Neural cell (in vitro differentiated cells): ENCODE measurements at regions not wholly inside any gene's neighbourhood (a gene's known extent, or its start where the extent isn't known, plus 50 kb on each side); places are given as distances from the start of the nearest gene placed in this dataset.

Experiments
- H2AFZ ChIP-seq: fragments of 200-600, 300-800 bp; sonication (generic), shearing (Covaris generic); 2 replicates; pipeline ENCODE4 v1.6.0; 2014; ENCODE audit warnings: low read depth, mild to moderate bottlenecking, antibody characterized with exemption, low read length, moderate library complexity
- H3F3A ChIP-seq: fragments of 200-600 bp; shearing (Covaris generic); 2 replicates; pipeline ENCODE4 v1.6.1; 2016; ENCODE audit warnings: mild to moderate bottlenecking, moderate library complexity, mixed read lengths, antibody characterized with exemption, low read length; ENCODE audit not compliant: insufficient read depth, poor library complexity, severe bottlenecking
- H3K27ac ChIP-seq: fragments of 200-600, 300-800 bp; sonication (generic), shearing (Covaris generic); 2 replicates; pipeline ENCODE4 v1.5.1; 2014; ENCODE audit warnings: mild to moderate bottlenecking, low read length, moderate library complexity
- H3K27me3 ChIP-seq: fragments of 300-800, 200-600 bp; sonication (generic), shearing (Covaris generic); 2 replicates; pipeline ENCODE4 v1.6.0; 2014; ENCODE audit warnings: mild to moderate bottlenecking, low read depth, low read length, moderate library complexity; ENCODE audit not compliant: insufficient read depth
- H3K36me3 ChIP-seq: fragments of 300-800, 200-600 bp; sonication (generic), shearing (Covaris generic); 2 replicates; pipeline ENCODE4 v1.5.1; 2014; ENCODE audit warnings: mild to moderate bottlenecking, antibody characterized with exemption, low read length, moderate library complexity; ENCODE audit not compliant: insufficient read depth
- H3K4me2 ChIP-seq: fragments of 300-800, 200-600 bp; sonication (generic), shearing (Covaris generic); 2 replicates; pipeline ENCODE4 v1.6.0; 2014; ENCODE audit warnings: mild to moderate bottlenecking, low read length
- H3K4me3 ChIP-seq: fragments of 300-800, 200-600 bp; sonication (generic), shearing (Covaris generic); 2 replicates; pipeline ENCODE4 v1.5.1; 2014; ENCODE audit warnings: mild to moderate bottlenecking, low read length, moderate library complexity
- H3K79me2 ChIP-seq: fragments of 200-600 bp; shearing (Covaris generic); replicated peaks from 2 replicates; pipeline ENCODE4 v1.6.0; 2014; ENCODE audit warnings: mild to moderate bottlenecking, low read length, moderate library complexity; ENCODE audit not compliant: insufficient read depth
- H3K9ac ChIP-seq: fragments of 300-800, 200-600 bp; sonication (generic), shearing (Covaris generic); 2 replicates; pipeline ENCODE4 v1.6.1; 2016; ENCODE audit warnings: mild to moderate bottlenecking, low read length, mixed read lengths
- H3K9me2 ChIP-seq: fragments of 200-600 bp; shearing (Covaris generic); 2 replicates; pipeline ENCODE4 v1.6.1; 2016; ENCODE audit warnings: mild to moderate bottlenecking, low read length, mixed read lengths; ENCODE audit not compliant: insufficient read depth
- H3K9me3 ChIP-seq: fragments of 200-600, 300-800 bp; sonication (generic), shearing (Covaris generic); 2 replicates; pipeline ENCODE4 v1.6.1; 2016; ENCODE audit warnings: mild to moderate bottlenecking, mixed run types, low read length, moderate library complexity, mixed read lengths
- H4K20me1 ChIP-seq: fragments of 200-600 bp; shearing (Covaris generic); 2 replicates; pipeline ENCODE4 v1.6.1; 2016; ENCODE audit warnings: mild to moderate bottlenecking, mixed run types; ENCODE audit not compliant: insufficient read depth
- CTCF ChIP-seq: fragments of 450-650 bp; IDR thresholded peaks from 2 replicates; pipeline ENCODE4 v1.5.1; 2014; ENCODE audit warnings: antibody characterized with exemption, mild to moderate bottlenecking, moderate library complexity; ENCODE audit not compliant: poor library complexity, severe bottlenecking
- EP300 ChIP-seq: fragments of 450-650 bp; conservative IDR thresholded peaks from 2 replicates; pipeline ENCODE4 v1.6.1; 2014; ENCODE audit warnings: antibody characterized with exemption, mild to moderate bottlenecking, moderate library complexity; ENCODE audit not compliant: poor library complexity, severe bottlenecking
- EZH2 ChIP-seq: fragments of 200-600, 300-800 bp; shearing (Covaris generic), sonication (generic); IDR thresholded peaks from 2 replicates; pipeline ENCODE4 v1.6.1; 2014; ENCODE audit warnings: antibody characterized with exemption, low read length, borderline replicate concordance, mild to moderate bottlenecking; ENCODE audit not compliant: insufficient read depth, poor library complexity, severe bottlenecking
- MXI1 ChIP-seq: fragments of 450-650 bp; conservative IDR thresholded peaks from 2 replicates; pipeline ENCODE4 v1.6.1; 2014; ENCODE audit warnings: antibody characterized with exemption, mild to moderate bottlenecking; ENCODE audit not compliant: poor library complexity, severe bottlenecking
- POLR2AphosphoS5 ChIP-seq: IDR thresholded peaks from 2 replicates; pipeline ENCODE4 v1.6.1; 2012
- RAD21 ChIP-seq: fragments of 450-650 bp; conservative IDR thresholded peaks from 2 replicates; pipeline ENCODE4 v1.6.1; 2014; ENCODE audit warnings: antibody characterized with exemption, mild to moderate bottlenecking, moderate library complexity
- REST ChIP-seq: IDR thresholded peaks from 2 replicates; pipeline ENCODE4 v1.6.1; 2012; ENCODE audit warnings: borderline replicate concordance
- SMC3 ChIP-seq: fragments of 450-650 bp; conservative IDR thresholded peaks from 2 replicates; pipeline ENCODE4 v1.6.1; 2014; ENCODE audit warnings: antibody characterized with exemption, mild to moderate bottlenecking, moderate library complexity; ENCODE audit not compliant: poor library complexity
- TAF1 ChIP-seq: IDR thresholded peaks from 2 replicates; pipeline ENCODE4 v1.6.1; 2012; ENCODE audit warnings: low read depth

- Histone ChIP-seq H3K27ac (no peak overlapping the region), H3K27me3 (no peaks in the 10 kb centered on the region), H3K9me3 (no peaks in the 10 kb centered on the region), H2AFZ (no peak overlapping the region), H3K4me2 (no peak overlapping the region), H4K20me1 (no peaks in the 10 kb centered on the region), H3K4me3 (no peak overlapping the region), H3K79me2 (no peaks in the 10 kb centered on the region), H3F3A (no peaks in the 10 kb centered on the region), H3K9me2 (no peaks in the 10 kb centered on the region), H3K9ac (no peak overlapping the region), H3K36me3 (no peaks in the 10 kb centered on the region)
- TF ChIP-seq CTCF, result no peak
- TF ChIP-seq POLR2AphosphoS5, result no peak
- no peak for TF ChIP-seq EP300
- TF ChIP-seq TAF1, result no peak
- no peak for TF ChIP-seq EZH2
- TF ChIP-seq MXI1, result no peak
- no peak for TF ChIP-seq SMC3
- TF ChIP-seq REST, result no peak
- no peak for TF ChIP-seq RAD21
Observed at GRCh38 chr18:2179498-2180183, 391.7 kb downstream of the METTL4 start.

GRCh38 chr18:2180586-2180985 lies 390.7 kb downstream of the METTL4 start:
- no peaks in the 10 kb centered on the region for H3K9me3 ChIP-seq
- no peaks in the 10 kb centered on the region for H3F3A ChIP-seq
- H3K4me3 ChIP-seq, result no peak overlapping the region
- no peak overlapping the region for H2AFZ ChIP-seq
- H4K20me1 ChIP-seq, result no peaks in the 10 kb centered on the region
- H3K9me2 ChIP-seq, result no peaks in the 10 kb centered on the region
- H3K27me3 ChIP-seq, result no peaks in the 10 kb centered on the region
- no peak overlapping the region for H3K27ac ChIP-seq
- H3K36me3 ChIP-seq, result no peaks in the 10 kb centered on the region
- TF ChIP-seq EP300 (no peak), REST (no peak), CTCF (no peak), EZH2 (no peak), TAF1 (no peak), SMC3 (no peak), POLR2AphosphoS5 (no peak), MXI1 (no peak), RAD21 (no peak)
- H3K9ac ChIP-seq, result no peak overlapping the region
- no peak overlapping the region for H3K4me2 ChIP-seq
- no peaks in the 10 kb centered on the region for H3K79me2 ChIP-seq
